GM18517 (cell line): ENCODE measurements at regions not wholly inside any gene's neighbourhood (a gene's known extent, or its start where the extent isn't known, plus 50 kb on each side); places are given as distances from the start of the nearest gene placed in this dataset.
"Not testable (repeated sequence)": the region's sequence is repeated elsewhere in the genome, so short reads cannot be mapped to it uniquely, and the experiment has no call there.

Source experiments
- ATAC-seq: cut with Tn5 transposase; IDR thresholded peaks from one replicate; pipeline ENCODE4 v1.9.1; 2021; ENCODE audit warnings: mild to moderate bottlenecking, moderate library complexity; ENCODE audit not compliant: unreplicated experiment

DNA sequence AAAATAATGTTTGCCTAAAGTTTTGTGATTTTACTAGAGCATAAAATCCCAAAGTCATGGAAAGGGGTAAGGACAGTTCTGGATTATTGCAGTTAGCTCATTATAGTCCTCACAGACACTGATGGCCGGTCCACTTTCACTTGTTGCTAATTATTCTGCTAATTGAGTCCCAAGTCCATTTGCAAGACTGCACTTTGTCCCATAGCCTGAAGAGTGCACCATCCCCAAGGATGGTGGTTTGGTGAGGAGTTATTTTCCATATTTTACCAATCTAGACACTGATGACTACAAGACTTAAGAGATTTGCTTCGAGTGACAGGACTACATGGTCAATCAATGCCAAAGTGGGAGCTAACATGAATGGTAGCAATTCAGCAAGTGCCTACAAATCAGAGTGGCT, 181.8 kb upstream of the CACNA2D1 start:
- ATAC-seq: no peak

- ATAC-seq: no peak
Observed at GRCh38 chr7:82624965-82625364, 181.4 kb upstream of the CACNA2D1 start.

- ATAC-seq: no peak
Observed at GRCh38 chr7:82624337-82624736, 180.8 kb upstream of the CACNA2D1 start.

DNA sequence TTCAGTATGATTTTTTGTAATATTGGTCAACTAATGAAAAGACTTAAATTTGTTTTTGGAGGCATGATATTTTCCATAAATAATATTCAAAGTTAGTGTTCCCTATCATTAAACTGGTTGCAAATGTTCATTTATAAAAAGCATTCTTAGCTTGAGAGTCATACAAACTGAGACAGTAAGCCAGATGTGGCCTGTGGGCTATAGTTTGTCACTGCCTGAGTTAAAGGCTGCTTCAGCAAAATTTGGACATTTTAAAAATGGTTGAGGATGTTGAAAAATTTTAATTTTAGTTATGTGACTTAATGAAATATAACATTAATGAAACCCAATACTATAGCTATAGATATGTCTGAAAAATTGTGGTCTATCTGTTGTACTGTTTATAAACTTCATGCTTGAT, 180.2 kb upstream of the CACNA2D1 start:
- no peak for ATAC-seq

- ATAC-seq: no peak
Observed at GRCh38 chr7:82617156-82617555, 173.6 kb upstream of the CACNA2D1 start.

- no peak for ATAC-seq
Observed at GRCh38 chr7:82616059-82616728, 172.6 kb upstream of the CACNA2D1 start.

- peak; percentile 60 for ATAC-seq
Observed at GRCh38 chr7:82615527-82615926, 171.9 kb upstream of the CACNA2D1 start.

GRCh38 chr7:82609746-82610145, 166.2 kb upstream of the CACNA2D1 start:
- no peak for ATAC-seq

DNA sequence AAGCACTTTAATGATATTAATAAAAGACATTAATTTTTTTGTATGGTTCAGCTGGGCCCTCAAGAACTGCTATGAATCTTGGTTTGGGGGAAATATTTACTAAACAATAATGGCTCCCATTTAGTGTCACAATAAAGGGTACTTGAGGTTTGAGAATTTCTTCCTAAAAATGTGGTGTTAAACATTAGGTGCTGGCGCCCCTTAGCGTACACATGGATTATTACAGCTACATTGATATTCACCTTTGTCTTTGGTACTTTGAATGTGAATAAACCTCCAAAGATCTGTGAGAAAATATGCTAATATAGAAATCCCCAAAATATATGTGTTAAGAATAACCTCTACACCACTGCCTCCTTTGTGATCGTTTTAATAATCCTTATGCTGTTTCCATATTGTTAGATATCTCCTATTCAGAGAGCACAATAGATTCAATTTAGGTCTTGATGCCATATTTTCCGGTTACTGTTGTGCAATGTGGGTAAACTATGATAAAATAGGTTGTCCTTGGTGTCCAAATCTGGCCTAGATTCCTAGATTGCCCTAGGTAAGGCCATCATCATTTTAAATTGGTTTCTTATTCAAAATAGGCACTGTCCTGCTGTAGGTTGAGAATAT, 161.8 kb upstream of the CACNA2D1 start:
- ATAC-seq: no peak

DNA sequence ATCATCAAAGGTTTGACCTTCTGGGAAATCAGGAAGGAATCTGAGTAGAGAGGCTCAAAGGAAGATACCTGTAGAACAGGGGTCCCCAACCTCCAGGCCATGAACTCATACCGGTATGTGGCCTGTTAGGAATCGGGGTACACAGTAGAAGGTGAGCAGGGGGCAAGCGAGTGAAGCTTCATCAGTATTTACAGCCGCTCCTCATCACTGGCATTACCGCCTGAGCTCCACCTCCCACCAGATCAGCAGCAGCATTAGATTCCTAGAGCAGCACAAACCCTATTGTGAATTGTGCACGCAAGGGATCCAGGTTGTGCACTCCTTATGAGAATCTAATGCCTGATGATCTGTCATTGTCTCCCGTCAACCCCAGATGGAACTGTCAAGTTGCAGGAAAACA, 158.5 kb upstream of the CACNA2D1 start:
- ATAC-seq: no peak

- ATAC-seq: no peak
Observed at GRCh38 chr7:82600531-82600930, 157.0 kb upstream of the CACNA2D1 start.

- no peak for ATAC-seq
Observed at GRCh38 chr7:82599895-82600294, 156.3 kb upstream of the CACNA2D1 start.

DNA sequence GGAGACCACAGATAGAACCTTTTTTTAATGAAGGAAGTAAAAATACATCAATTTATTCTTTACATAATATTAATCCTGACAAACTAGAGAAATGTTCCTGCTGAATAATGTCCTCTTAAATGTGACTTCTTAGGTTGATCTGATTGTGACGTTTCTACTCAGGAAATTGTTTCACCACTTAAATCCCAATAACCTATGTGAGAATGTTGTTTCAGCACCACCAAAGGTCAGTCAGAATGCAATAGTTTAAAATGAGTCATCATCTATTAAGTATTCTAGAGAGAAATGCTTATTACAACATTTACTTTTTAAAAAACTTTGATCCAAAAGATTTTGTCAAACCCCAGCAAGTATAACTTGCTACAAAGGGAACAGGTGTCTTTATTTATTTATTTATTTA, 155.4 kb upstream of the CACNA2D1 start:
- ATAC-seq: no peak

GRCh38 chr7:82595795-82596194, 152.2 kb upstream of the CACNA2D1 start:
- not testable (repeated sequence) for ATAC-seq

DNA sequence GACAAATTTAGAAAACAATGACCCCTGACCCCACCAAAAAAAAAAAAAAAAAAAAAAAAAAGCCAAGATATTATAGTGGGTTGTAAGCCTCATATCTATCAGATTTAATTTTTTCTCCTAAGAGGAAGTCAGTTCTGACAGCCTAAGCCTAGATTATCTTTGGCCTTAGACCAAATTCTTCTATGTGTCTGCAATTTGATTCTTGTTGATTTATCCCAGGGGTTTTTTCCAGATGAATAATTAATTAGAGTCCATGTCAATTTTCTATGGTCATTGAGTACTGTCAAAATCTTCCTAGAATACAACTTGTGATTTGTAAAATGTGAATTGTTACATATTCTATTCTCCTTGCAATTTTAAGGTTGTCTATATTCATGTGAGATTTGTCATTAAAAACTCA, 151.6 kb upstream of the CACNA2D1 start:
- no peak for ATAC-seq

DNA sequence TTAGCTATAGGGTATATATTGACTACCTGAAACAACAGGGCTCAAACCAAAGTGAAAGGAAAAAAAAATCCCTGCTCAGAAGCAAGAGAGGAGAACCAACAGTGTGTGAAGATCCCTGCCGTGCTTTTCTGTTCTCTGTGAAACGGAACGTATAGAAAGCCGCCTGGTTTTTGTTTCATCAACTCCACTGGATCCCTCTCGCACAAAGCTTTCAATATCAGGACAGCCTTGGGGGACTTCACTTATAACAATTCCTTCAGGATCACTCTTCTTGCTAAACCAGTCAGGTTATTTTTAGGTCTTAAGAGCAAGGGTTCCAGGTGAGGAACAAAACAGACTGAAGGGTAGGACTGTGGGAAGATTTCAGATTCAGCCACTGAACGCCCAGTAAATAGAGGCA, 151.1 kb upstream of the CACNA2D1 start:
- no peak for ATAC-seq

- no peak for ATAC-seq
Observed at GRCh38 chr7:82593780-82594179, 150.2 kb upstream of the CACNA2D1 start.

- no peak for ATAC-seq
Observed at GRCh38 chr7:82592416-82592815, 148.8 kb upstream of the CACNA2D1 start.

GRCh38 chr7:82579047-82579446, 135.5 kb upstream of the CACNA2D1 start:
- ATAC-seq: no peak

DNA sequence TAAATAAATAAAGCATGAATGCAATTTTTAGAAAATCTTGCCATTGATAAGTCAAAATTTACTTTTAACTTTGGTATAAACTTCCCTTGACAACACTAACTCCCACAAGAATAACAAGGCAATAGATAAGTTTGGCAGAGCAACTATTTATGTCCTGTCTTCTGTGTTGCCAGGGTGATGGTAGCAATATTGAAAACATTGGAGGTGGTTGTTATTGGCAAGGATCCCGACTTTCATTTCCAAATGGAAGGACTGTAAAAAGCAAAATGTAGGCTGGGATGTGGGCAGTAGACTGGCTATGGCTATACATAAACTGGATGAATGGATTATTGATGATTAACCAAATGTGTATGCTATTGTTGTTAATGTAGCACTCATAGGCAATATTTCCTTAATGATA, 134.9 kb upstream of the CACNA2D1 start:
- no peak for ATAC-seq

DNA sequence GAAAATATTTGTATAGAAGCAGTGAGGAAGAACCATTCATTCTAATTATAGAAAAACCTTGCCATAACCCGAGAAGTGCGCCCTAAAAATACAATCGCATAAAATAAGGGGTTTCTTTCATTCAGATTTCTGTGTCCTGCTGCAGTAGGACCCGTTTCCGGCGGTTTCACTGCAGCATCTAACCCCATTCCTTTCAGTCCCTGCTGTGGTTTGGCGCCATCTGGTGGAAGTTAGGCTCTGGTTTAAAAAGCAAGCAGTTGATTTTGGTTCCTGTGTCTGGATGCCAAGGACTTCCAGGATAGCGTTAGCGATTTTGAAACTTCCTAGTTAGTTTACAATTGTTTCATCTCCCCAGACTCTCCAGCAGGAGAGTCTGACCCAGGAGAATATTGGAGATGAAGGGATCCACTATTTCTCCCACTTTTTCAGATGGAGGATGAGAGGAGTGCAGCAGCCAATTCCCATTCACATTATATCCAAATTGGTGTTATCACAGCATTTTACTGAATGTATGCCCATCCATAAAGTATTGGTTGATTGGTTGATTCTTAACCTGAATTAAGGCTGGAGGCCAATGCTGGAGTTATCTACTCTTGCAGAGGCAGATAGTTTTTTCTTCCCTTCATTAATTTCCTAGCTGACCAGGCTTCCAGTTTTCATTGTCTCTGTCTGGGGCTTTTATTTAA, 128.8 kb upstream of the CACNA2D1 start:
- peak; percentile 89 for ATAC-seq

DNA sequence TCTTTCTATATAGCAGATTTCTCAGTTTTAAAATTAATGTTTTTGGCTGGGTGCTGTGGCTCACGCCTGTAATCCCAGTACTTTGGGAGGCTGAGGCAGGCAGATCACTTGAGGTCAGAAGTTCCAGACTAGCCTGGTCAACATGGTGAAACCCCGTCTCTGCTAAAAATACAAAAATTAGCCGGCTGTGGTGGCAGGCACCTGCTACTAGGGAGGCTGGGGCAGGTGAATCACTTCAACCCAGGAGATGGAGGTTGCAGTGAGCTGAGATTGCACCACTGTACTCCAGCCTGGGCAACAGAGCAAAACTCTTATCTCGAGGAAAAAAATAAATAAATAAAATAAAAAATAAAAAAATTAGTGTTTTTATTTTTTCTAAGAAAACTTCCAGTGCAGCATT, 127.5 kb upstream of the CACNA2D1 start:
- ATAC-seq: not testable (repeated sequence)
